Ishikawa (cell line): ENCODE measurements at regions not wholly inside any gene's neighbourhood (a gene's known extent, or its start where the extent isn't known, plus 50 kb on each side); places are given as distances from the start of the nearest gene placed in this dataset.

ENCODE experiments used
- CEBPB ChIP-seq: IDR thresholded peaks from 2 replicates; pipeline ENCODE4 v1.6.1; 2012
- CREB1 ChIP-seq: IDR thresholded peaks from 2 replicates; pipeline ENCODE4 v1.6.1; 2012; ENCODE audit warnings: low read depth
- EGR1 ChIP-seq: IDR thresholded peaks from 2 replicates; pipeline ENCODE4 v1.6.1; 2012
- EP300 ChIP-seq: IDR thresholded peaks from 2 replicates; pipeline ENCODE4 v1.6.1; 2012; ENCODE audit warnings: borderline replicate concordance
- FOXM1 ChIP-seq: IDR thresholded peaks from 2 replicates; pipeline ENCODE4 v1.6.1; 2012; ENCODE audit warnings: low read depth, borderline replicate concordance
- NFIC ChIP-seq: IDR thresholded peaks from 2 replicates; pipeline ENCODE4 v1.6.1; 2012
- RAD21 ChIP-seq: IDR thresholded peaks from 2 replicates; pipeline ENCODE4 v1.6.1; 2012; ENCODE audit warnings: low read depth
- REST ChIP-seq: IDR thresholded peaks from 2 replicates; pipeline ENCODE4 v1.6.1; 2012; ENCODE audit warnings: low read depth, mild to moderate bottlenecking
- TAF1 ChIP-seq: IDR thresholded peaks from 2 replicates; pipeline ENCODE4 v1.6.1; 2012; ENCODE audit warnings: low read depth, mild to moderate bottlenecking
- TCF12 ChIP-seq: IDR thresholded peaks from 2 replicates; pipeline ENCODE4 v1.6.1; 2012; ENCODE audit warnings: low read depth
- TEAD4 ChIP-seq: IDR thresholded peaks from 2 replicates; pipeline ENCODE4 v1.6.1; 2012
- USF1 ChIP-seq: IDR thresholded peaks from 2 replicates; pipeline ENCODE4 v1.6.1; 2012
- YY1 ChIP-seq: IDR thresholded peaks from 2 replicates; pipeline ENCODE4 v1.6.1; 2012; ENCODE audit warnings: low read depth
- ZBTB7A ChIP-seq: IDR thresholded peaks from 2 replicates; pipeline ENCODE4 v1.6.1; 2012; ENCODE audit warnings: low read depth
- TF ChIP-seq, protein P1 (sequence below): IDR thresholded peaks from 2 replicates; pipeline ENCODE4 v1.6.1; 2012

GRCh38 chr3:150106740-150107428 lies 136.2 kb upstream of the PFN2 start:
- TF ChIP-seq RAD21: no peak
- no peak for TF ChIP-seq FOXM1
- TF ChIP-seq YY1: no peak
- TF ChIP-seq, protein P1, sequence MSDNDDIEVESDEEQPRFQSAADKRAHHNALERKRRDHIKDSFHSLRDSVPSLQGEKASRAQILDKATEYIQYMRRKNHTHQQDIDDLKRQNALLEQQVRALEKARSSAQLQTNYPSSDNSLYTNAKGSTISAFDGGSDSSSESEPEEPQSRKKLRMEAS: no peak
- no peak for TF ChIP-seq USF1
- TF ChIP-seq TAF1: no peak
- no peak for TF ChIP-seq CREB1
- no peak for TF ChIP-seq ZBTB7A
- TF ChIP-seq EGR1: no peak
- TF ChIP-seq TCF12: no peak
- TF ChIP-seq REST: no peak
- TF ChIP-seq EP300: no peak
- no peak for TF ChIP-seq CEBPB
- TF ChIP-seq TEAD4: no peak
- no peak for TF ChIP-seq NFIC

GRCh38 chr3:150105886-150106612 lies 135.4 kb upstream of the PFN2 start:
- TF ChIP-seq YY1: no peak
- no peak for TF ChIP-seq USF1
- no peak for TF ChIP-seq CEBPB
- no peak for TF ChIP-seq FOXM1
- TF ChIP-seq TEAD4: no peak
- no peak for TF ChIP-seq EP300
- TF ChIP-seq TCF12: no peak
- TF ChIP-seq EGR1: no peak
- no peak for TF ChIP-seq ZBTB7A

DNA sequence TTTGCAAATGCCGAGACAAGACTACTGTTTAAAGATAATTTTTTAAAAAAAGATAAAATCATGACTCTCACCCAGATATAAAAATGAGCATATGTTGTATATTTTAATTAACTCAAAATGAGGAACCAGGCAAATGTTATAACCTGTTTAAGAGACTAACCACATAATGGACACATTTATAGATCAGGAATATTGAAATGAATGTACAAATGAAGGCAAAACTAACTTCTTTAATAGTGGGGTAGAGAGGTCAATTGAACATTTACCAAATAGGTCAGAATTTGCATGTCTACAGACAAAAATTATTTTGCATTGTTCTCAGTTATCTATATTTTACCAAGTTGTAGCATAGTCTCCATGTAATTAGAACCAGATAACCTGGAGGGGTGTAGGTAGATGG lies 134.3 kb upstream of the PFN2 start:
- TF ChIP-seq, protein P1: no peak
- TF ChIP-seq EGR1 (no peak), USF1 (no peak), CREB1 (no peak), REST (no peak)

GRCh38 chr3:150104564-150104963 lies 133.9 kb upstream of the PFN2 start:
- no peak for TF ChIP-seq EGR1
- TF ChIP-seq EP300: no peak
- TF ChIP-seq, protein P1: no peak
- TF ChIP-seq RAD21: no peak
- TF ChIP-seq FOXM1: no peak
- TF ChIP-seq YY1: no peak
- no peak for TF ChIP-seq TEAD4
- TF ChIP-seq REST: no peak
- TF ChIP-seq TAF1: no peak
- no peak for TF ChIP-seq CEBPB
- no peak for TF ChIP-seq ZBTB7A
- no peak for TF ChIP-seq CREB1
- TF ChIP-seq NFIC: no peak
- no peak for TF ChIP-seq TCF12
